ENCODE measurements at regions not wholly inside any gene's neighbourhood (a gene's known extent, or its start where the extent isn't known, plus 50 kb on each side); places are given as distances from the start of the nearest gene placed in this dataset.

- Mint-ChIP-seq H3K4me3 (no peak overlapping the region), H3K9me3 (no peaks in the 10 kb centered on the region), H3K27me3 (no peaks in the 10 kb centered on the region), H3K4me1 (ENCODE audit: low read depth) (no peaks in the 10 kb centered on the region), H3K36me3 (ENCODE audit: low read depth) (no peaks in the 10 kb centered on the region), H3K27ac (no peak overlapping the region)
- DNase-seq: no peak
These were observed 75.4 kb upstream of the SYT13 start for GRCh38 chr11:45361551-45361950.

DNA sequence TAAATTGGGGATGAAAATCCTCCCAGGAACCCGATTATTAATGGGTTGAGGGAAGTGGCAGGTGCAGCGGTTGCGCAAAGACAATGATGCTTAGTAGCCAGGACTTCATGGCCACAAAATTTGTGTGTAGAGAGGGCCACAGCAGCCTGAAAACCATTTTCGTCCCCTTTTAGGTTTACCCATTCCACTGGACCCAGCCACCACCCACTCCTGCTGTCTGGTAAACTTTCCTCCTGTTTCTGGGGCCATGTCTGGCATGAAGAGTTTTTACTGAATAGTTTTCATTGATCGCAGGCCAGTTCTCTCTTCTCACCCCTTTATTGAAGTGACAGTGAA lies 69.5 kb upstream of the SYT13 start:
- Mint-ChIP-seq H3K4me3 (peak overlapping the region; percentile 82), H3K36me3 (ENCODE audit: low read depth) (peaks cover 4% of the 10 kb centered on the region), H3K9me3 (peaks cover 3% of the 10 kb centered on the region), H3K27ac (peak overlapping the region; percentile 82), H3K4me1 (ENCODE audit: low read depth) (peaks cover 16% of the 10 kb centered on the region), H3K27me3 (peaks cover 3% of the 10 kb centered on the region)
- no peak for DNase-seq

DNA sequence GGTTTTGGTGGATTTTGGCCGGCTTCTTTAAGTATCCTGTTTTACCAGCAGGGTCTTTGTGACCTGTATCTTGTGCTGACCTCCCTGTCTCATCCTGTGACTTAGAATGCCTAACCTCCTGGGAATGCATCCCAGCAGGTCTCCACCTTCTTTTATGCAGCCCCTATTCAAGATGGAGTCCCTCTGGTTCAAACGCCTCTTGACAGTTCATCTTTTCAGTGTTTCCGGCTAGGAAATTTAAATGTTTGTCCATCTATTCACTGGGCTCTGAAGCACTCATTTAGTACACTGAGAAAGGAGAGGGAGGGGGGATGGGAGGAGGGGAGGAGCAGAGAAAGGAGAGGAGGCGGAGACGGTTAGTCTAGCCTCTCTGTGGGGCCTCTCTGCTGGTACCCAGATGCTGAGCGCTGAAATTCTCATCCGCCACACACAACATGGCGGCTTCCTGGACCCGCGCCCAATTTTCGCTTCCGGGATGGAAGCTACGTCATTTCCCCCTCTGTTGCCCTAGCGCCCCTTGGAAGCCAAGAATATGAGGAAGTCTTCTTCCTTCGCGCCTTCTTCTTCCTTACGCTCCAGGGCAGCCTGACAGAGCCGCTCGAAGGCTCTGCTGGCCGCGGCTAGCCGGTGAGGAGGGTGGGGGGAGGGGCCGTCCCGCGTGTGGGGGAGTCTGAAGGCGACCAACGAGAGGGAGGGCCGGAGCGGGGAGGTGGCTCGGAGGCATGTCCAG lies 69.0 kb upstream of the SYT13 start:
- peaks cover 3% of the 10 kb centered on the region for H3K9me3 Mint-ChIP-seq
- H3K36me3 Mint-ChIP-seq (ENCODE audit: low read depth): peaks cover 4% of the 10 kb centered on the region
- H3K27ac Mint-ChIP-seq: peak overlapping the region; percentile 82
- H3K27me3 Mint-ChIP-seq: peaks cover 3% of the 10 kb centered on the region
- peaks cover 19% of the 10 kb centered on the region for H3K4me1 Mint-ChIP-seq (ENCODE audit: low read depth)
- peak; percentile 94 for DNase-seq
- H3K4me3 Mint-ChIP-seq: peak overlapping the region; percentile 82

DNA sequence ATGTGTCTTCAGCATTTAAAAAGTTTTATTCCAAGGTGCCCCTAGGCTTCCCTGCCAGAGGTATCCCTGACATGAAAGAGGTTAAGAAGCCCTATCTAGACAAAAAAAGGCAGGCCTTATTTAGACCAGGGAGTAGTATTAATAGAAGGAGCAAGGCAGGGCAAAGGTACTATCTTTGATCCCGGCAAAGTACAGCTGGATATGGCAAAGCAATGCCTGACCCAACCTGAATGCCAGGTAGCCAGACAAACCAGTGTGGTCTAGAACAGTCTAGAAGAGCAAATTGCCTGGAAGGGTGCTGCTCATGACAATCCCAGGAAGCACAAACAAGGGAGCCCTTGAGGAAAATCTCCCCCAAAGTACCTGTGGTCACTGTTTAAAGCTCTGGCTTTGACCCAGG lies 62.6 kb upstream of the SYT13 start:
- Mint-ChIP-seq H3K27ac (no peak overlapping the region), H3K4me1 (ENCODE audit: low read depth) (peaks cover 6% of the 10 kb centered on the region), H3K36me3 (ENCODE audit: low read depth) (no peaks in the 10 kb centered on the region), H3K9me3 (no peaks in the 10 kb centered on the region), H3K4me3 (no peak overlapping the region), H3K27me3 (peaks cover 17% of the 10 kb centered on the region)
- DNase-seq: no peak

DNA sequence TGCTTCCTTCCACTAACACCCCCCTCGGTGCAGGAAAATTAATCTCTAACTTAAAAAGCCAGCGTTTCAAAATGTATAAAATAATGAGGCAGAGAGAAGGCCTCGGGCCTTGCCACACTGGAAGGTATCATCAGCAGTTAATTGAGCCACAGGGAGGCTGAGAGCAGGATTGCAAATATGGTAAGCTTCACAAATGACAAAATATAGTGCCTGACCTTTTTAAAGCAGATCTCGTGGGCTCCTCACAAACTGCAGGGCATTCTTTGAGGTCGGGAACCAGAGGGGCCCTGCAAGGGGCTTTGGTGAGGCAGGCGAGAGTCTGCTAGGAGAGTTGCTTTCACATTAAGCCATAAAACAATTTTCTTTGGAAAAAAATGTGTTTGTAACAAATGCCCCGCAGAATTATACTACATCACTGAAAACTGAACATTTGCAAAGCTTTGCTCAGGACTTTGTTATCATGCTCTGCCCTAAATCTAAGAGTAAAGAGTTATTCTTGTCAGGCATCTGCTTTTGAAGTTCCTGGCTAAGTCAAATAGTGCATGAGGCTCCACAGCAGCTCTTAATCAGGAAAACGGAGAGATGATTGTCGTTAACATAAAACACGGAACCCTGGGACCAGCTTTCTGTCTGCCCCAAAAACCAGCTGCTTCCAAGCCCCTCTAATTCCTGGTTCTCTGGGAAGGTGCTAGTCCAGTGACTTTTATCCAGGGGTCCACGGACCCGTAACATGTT lies 61.4 kb upstream of the SYT13 start:
- Mint-ChIP-seq H3K27ac (no peak overlapping the region), H3K4me1 (ENCODE audit: low read depth) (peaks cover 6% of the 10 kb centered on the region), H3K27me3 (peaks cover 20% of the 10 kb centered on the region), H3K4me3 (no peak overlapping the region), H3K9me3 (no peaks in the 10 kb centered on the region), H3K36me3 (ENCODE audit: low read depth) (no peaks in the 10 kb centered on the region)
- no peak for DNase-seq

- Mint-ChIP-seq H3K4me1 (ENCODE audit: low read depth) (peaks cover 4% of the 10 kb centered on the region), H3K27me3 (peaks cover 23% of the 10 kb centered on the region), H3K4me3 (no peak overlapping the region), H3K36me3 (ENCODE audit: low read depth) (no peaks in the 10 kb centered on the region), H3K27ac (no peak overlapping the region), H3K9me3 (no peaks in the 10 kb centered on the region)
- no peak for DNase-seq
These were observed 59.4 kb upstream of the SYT13 start for GRCh38 chr11:45345491-45345890.

DNA sequence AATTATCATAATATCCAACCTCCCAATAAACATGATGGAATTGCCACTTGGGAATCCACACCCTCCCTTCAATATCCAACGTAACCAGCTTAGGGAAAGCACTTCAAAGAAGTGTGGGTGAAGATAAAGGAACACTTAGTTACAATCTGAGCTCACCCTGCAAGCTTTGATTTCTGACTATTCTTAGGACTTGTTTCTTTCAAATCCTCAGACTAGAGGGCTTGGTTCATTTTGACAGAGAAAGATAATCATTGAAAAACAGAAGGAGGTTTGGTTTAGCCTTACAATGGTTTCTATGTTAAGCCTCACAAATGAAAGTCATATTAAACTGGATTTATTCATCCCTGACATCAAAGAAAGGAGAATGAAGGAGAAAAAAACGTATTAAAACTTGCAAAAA lies 57.9 kb upstream of the SYT13 start:
- Mint-ChIP-seq H3K27me3 (peaks cover 23% of the 10 kb centered on the region), H3K9me3 (no peaks in the 10 kb centered on the region), H3K27ac (no peak overlapping the region), H3K4me3 (no peak overlapping the region), H3K4me1 (ENCODE audit: low read depth) (peaks cover 13% of the 10 kb centered on the region), H3K36me3 (ENCODE audit: low read depth) (no peaks in the 10 kb centered on the region)
- DNase-seq: no peak

DNA sequence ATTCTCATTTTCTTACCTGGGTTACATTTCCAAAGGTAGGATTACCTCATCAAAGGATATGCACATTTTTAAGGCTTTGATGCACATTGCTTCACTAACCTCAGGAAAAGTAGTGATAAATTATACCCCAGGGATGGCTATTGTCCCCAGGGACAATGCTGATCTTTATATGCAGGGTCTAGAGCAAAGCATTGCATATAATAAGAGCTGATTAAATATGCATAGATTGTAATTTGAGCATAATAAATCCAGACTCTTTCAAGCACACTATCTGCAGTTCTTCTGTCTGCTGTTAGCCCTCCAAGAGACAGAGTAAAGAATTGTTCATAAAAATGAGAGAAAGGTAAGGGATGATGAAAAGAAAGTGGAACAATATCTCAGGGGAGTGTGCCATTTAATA lies 57.3 kb upstream of the SYT13 start:
- H3K36me3 Mint-ChIP-seq (ENCODE audit: low read depth): no peaks in the 10 kb centered on the region
- DNase-seq: no peak
- H3K9me3 Mint-ChIP-seq: no peaks in the 10 kb centered on the region
- peaks cover 13% of the 10 kb centered on the region for H3K4me1 Mint-ChIP-seq (ENCODE audit: low read depth)
- no peak overlapping the region for H3K27ac Mint-ChIP-seq
- H3K4me3 Mint-ChIP-seq: no peak overlapping the region
- H3K27me3 Mint-ChIP-seq: peaks cover 23% of the 10 kb centered on the region

- Mint-ChIP-seq H3K4me1 (ENCODE audit: low read depth) (peaks cover 13% of the 10 kb centered on the region), H3K36me3 (ENCODE audit: low read depth) (no peaks in the 10 kb centered on the region), H3K27ac (no peak overlapping the region), H3K9me3 (no peaks in the 10 kb centered on the region), H3K27me3 (peaks cover 23% of the 10 kb centered on the region), H3K4me3 (no peak overlapping the region)
- DNase-seq: no peak
These were observed 55.2 kb upstream of the SYT13 start for GRCh38 chr11:45341372-45341771.

DNA sequence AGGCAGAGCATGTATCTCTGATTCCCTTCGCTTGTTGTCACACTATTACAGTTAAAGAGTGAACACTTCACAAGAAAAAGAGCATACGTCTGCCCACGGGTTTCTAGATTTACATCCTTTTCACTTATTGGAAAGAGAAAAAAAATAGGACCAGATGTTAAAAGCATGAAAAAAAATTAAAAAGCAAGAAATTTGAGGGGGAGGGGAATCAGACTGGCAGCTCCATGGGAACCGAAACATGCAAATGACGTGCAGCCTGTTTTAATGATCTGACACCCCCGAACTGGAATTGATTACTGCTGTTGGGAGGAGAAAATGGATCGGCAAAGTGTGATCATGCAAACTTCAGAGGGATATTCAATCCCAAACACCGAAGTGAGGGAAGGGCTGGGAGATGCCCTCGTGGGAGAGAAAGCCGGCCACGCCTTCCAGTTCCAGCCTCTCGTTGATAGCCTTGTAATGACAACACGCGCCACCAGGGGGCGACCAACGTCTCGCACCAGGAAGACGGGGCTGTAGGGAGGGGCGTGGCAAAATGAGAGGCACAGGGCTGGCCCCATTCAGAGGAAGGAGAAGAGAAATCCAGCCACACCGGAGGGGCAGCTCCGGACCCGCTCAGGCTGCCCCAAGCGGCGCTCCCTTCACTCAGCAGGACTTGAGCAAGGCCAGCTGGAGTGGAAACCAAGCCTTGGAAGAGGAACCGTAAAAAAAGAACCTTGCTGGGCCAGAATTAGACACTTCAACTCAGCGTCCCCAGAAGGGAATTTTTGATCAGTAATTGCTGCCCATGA lies 53.8 kb upstream of the SYT13 start:
- no peaks in the 10 kb centered on the region for H3K9me3 Mint-ChIP-seq
- peak; percentile 96 for DNase-seq
- H3K27ac Mint-ChIP-seq: peak overlapping the region; percentile 77
- H3K4me1 Mint-ChIP-seq (ENCODE audit: low read depth): peaks cover 13% of the 10 kb centered on the region
- peaks cover 16% of the 10 kb centered on the region for H3K27me3 Mint-ChIP-seq
- peak overlapping the region; percentile 70 for H3K4me3 Mint-ChIP-seq
- H3K36me3 Mint-ChIP-seq (ENCODE audit: low read depth): no peaks in the 10 kb centered on the region

DNA sequence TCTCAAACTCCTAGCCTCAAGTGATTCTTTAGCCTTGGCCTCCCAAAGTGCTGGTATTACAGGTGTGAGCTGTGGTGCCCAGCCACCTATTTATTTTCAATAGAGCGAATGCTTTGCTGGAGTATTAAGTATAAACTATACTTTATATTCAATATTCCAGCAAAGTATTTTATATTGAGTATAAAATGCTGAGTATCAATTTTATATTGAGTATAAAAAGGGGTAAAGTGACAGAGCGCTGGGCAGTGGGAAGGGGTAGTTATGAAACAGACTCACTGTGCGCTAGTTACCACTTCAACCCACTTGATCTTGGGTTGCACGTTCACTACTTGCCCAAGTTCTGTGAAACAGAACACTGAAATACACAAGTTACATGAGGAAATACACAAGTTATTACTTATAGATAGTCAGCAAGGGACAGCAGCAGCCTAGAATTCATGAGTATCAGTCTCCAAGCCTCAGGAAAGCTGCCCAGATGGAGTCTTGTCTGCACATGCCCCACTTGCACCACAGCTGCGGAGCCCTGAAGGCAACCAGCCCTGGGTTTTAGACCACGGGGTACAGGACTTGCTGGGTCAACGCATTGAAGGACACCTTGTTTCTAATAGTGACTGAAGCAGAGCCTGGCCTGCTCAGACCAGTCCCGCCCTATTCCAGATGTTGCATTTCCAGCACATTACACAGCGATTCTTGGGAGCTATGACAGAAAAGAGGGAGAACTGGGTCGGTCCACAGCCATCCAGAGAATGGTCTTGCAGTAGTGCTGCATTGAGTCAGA lies 51.6 kb upstream of the SYT13 start:
- Mint-ChIP-seq H3K4me1 (ENCODE audit: low read depth) (peaks cover 13% of the 10 kb centered on the region), H3K4me3 (no peak overlapping the region), H3K9me3 (no peaks in the 10 kb centered on the region), H3K36me3 (ENCODE audit: low read depth) (no peaks in the 10 kb centered on the region), H3K27ac (no peak overlapping the region), H3K27me3 (peaks cover 10% of the 10 kb centered on the region)
- DNase-seq: no peak

- no peak overlapping the region for H3K4me3 Mint-ChIP-seq
- DNase-seq: no peak
- peaks cover 18% of the 10 kb centered on the region for H3K27me3 Mint-ChIP-seq
- peaks cover 13% of the 10 kb centered on the region for H3K4me1 Mint-ChIP-seq (ENCODE audit: low read depth)
- no peaks in the 10 kb centered on the region for H3K36me3 Mint-ChIP-seq (ENCODE audit: low read depth)
- H3K9me3 Mint-ChIP-seq: no peaks in the 10 kb centered on the region
- no peak overlapping the region for H3K27ac Mint-ChIP-seq
These were observed 50.0 kb upstream of the SYT13 start for GRCh38 chr11:45336136-45336535.

Measured in activated T-cell treated with anti-CD3 and anti-CD28 coated beads, Interleukin-2, amount 50 U/mL, for 24 hours (primary cell).